GM18502 (cell line): ENCODE measurements at regions not wholly inside any gene's neighbourhood (a gene's known extent, or its start where the extent isn't known, plus 50 kb on each side); places are given as distances from the start of the nearest gene placed in this dataset.

Source experiments
- ATAC-seq: cut with Tn5 transposase; IDR thresholded peaks from one replicate; pipeline ENCODE4 v1.9.1; 2021; ENCODE audit warnings: mild to moderate bottlenecking; ENCODE audit not compliant: unreplicated experiment, poor library complexity

DNA sequence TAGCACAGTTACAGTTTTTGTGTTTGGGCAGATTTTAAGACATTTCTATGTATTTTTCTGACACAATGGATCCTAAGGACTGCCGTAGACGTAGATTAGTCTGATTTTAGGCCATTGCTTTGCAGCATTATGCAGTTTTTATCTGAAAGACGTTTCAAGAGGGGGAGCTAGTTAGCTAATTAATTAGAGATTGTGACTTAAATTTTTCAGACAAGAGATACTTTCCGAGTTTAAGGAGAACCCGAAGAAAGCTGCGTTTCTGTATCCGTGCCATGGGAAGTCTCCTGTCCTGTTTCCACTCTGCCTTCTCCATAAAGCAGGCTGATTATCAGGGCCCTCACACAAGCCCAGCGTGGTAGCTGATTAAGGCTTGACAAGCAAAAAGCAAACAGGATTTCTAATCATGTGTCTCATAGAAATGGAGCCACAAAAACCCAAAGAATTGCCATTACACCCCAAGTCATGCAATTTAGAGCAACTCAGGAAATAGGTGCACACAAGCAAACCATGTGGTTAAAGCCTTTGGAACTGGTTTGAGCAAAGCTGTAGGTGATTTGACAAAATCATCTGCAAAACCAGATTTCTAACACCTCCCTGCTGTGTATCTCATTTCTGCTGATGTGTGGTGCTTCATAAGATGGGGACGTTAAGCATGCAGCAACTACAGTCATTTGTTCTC, 808.1 kb downstream of the RNF144A start:
- peak; percentile 49 for ATAC-seq

- no peak for ATAC-seq
Measured at GRCh38 chr2:7725850-7726242, 808.6 kb downstream of the RNF144A start.

- ATAC-seq, result no peak
Measured at GRCh38 chr2:7726989-7727388, 809.8 kb downstream of the RNF144A start.

GRCh38 chr2:7728388-7728787, 811.2 kb downstream of the RNF144A start:
- ATAC-seq, result no peak

DNA sequence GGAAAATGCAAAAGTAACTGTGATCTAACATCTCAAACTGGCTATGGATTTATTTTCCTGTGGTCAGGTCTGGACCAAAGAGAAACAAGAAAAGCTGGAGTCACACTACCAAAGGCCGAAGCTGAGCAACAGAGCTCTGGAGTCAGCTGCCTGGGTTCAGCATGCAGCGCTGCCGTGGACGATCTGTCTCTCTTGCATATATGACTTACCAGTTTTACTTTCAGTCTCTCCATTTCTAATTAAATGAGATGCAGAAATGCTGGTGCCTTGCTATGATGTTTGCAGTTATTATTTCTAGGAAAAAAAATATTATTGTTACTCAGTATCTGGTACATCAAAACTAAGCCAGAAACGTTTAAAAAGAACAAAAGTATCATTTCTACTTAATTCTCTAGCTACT, 813.2 kb downstream of the RNF144A start:
- ATAC-seq, result no peak

GRCh38 chr2:7730990-7731389, 813.8 kb downstream of the RNF144A start:
- ATAC-seq, result no peak

GRCh38 chr2:7732497-7732896, 815.3 kb downstream of the RNF144A start:
- no peak for ATAC-seq

DNA sequence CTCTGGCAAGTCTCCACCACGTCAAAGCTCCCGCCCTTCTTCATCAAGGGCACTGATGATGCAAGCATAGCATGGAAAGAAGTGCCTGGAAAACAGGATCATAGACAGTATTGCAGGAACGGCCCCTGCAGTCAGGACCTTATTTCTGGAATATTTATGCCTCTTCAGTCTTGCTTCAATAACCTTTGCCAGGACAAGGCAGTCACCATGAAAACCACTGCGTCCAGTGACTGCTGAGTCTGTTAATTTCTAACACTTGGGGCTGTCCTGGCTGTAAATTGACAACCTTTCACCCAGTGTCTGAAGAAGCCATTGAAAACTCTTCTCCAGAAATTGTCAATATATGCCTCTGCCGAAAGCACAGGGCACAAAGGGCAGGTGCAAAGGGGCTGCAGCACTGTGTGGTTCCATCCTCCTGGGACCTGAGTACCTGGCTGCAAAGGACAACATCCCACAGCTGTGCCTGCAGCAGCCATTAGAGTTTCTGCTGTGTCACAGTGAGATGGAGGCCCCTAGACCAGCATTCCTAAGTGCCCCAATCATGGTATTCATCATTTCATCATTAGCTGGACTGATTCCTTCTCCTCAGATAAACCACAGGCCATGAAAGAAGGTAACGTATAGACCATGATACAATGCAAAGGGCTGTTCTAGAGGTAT, 819.6 kb downstream of the RNF144A start:
- ATAC-seq, result no peak

- ATAC-seq, result no peak
Measured at GRCh38 chr2:7738596-7738995, 821.4 kb downstream of the RNF144A start.

DNA sequence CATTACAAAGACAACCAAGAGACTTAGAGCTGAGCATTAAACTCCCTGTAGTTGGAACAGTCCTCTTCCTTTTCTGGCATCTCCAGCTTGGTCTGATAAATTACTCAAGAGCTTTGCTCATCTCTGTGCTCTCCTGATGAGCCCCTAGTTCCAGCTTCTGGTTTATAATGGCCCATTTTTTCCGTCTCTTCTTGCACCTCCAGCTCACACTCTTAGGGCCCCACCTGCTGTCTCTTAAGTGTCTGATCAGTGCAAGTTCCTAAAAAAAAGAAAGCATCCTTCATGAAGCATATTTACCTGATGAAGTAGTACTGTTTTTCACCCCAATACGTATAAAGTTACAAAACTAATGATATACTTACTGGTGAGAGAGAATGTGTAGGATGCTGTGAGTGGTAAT, 822.9 kb downstream of the RNF144A start:
- ATAC-seq, result no peak

DNA sequence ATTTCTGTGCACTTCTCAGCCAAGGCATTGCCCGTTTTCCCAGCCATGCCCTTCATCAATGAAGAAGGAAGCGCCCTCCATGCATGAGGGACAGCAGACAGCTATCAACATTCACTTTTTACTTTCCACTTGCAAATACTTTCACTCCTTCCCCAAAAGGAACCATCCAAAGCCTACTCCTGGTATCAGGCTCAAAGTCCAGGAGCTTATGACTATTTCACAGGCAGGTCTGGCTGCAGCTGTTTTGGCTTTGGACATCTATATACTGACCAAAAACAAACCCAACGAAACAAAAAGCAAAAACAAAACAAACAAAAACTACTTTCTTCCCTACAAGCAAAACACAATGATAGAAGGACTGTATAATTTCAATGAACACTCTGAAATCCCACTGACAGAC, 825.1 kb downstream of the RNF144A start:
- no peak for ATAC-seq

DNA sequence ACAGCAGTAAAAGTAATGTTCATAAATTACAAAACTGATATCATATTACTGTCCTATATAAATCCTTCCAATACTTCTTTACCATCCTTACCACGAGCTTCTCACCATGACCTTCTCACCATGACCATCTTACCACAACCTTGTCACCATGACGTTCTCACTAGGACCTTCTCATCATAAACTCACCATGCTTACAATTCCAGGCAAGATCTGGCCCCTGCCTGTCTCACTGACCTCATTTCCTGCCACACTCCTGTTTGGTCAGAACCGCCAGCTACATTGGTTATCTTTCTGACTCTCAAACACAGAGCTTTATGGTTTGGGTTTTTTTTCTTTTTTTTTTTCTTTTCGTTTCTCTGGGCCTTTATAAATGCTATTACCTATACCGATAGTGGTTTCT, 827.6 kb downstream of the RNF144A start:
- ATAC-seq, result no peak

- no peak for ATAC-seq
Measured at GRCh38 chr2:7745369-7745768, 828.2 kb downstream of the RNF144A start.

DNA sequence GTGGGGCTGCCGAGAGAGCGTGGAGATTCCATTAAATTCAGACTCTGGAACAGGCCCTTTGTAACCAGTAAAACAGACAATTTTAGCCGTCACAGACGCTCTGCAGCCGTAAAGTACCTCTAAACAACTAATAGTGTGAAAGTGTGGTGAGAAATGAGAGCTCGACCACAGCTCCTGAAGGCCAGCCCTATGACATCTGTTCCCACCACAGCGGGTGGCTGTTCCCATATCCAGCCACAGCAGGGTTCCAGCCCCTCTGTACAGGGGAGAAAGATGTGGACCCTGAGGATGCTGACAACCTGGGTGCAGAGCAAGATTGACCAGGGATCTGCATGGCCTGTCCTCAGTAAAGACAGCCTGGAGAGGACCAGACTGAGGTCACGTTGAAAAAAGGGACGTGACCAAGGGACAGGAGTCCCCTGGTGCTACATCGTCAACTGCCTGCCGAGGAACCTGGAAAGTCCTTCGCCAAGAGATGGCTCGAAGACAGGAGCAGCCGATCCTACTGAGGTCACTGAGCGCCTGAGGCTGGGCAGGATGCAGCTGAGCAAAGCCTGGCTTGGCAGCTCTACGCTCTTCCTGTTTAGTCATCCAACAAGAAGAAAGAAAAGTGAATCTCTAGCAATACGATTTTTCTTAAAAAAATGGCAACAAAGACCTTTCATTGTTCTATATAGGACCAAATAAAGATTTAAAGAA, 831.7 kb downstream of the RNF144A start:
- ATAC-seq, result no peak

- no peak for ATAC-seq
Measured at GRCh38 chr2:7749895-7750559, 832.8 kb downstream of the RNF144A start.

- ATAC-seq, result no peak
Measured at GRCh38 chr2:7752291-7752690, 835.1 kb downstream of the RNF144A start.

GRCh38 chr2:7753777-7754176, 836.6 kb downstream of the RNF144A start:
- no peak for ATAC-seq

GRCh38 chr2:7755879-7756278, 838.7 kb downstream of the RNF144A start:
- ATAC-seq, result no peak

GRCh38 chr2:7758073-7758759, 841.0 kb downstream of the RNF144A start:
- peak; percentile 93 for ATAC-seq

DNA sequence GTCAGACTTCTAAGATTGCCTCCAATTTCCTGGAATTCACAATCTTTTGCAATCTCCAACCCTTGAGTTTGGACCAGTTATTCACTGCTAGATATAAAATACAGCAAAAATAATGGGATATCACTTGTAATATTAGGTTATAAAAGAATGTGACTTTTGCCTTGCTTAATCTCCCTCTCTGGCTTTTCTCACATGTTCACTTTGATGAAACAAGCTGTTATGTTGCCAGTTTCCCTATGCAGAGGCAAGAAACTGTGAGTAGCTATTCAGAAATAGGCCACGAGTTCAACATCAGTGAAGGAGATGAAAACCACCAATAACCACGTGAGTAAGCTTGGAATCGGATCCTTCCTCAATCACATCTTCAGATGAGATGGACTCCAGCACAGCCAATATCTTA, 842.7 kb downstream of the RNF144A start:
- ATAC-seq, result no peak
